ENCODE measurements at regions not wholly inside any gene's neighbourhood (a gene's known extent, or its start where the extent isn't known, plus 50 kb on each side); places are given as distances from the start of the nearest gene placed in this dataset.

GRCh38 chr22:27627444-27627833 is 174.1 kb downstream of the MN1 start:
- Mint-ChIP-seq H3K27ac (ENCODE audit: unreplicated experiment) (no peak overlapping the region), H3K36me3 (ENCODE audit: low read depth, unreplicated experiment) (no peaks in the 10 kb centered on the region), H3K4me3 (ENCODE audit: unreplicated experiment) (no peak overlapping the region), H3K27me3 (ENCODE audit: low read depth, unreplicated experiment) (no peaks in the 10 kb centered on the region), H3K9me3 (ENCODE audit: unreplicated experiment) (peaks cover 4% of the 10 kb centered on the region), H3K4me1 (ENCODE audit: low read depth, unreplicated experiment) (peaks cover 9% of the 10 kb centered on the region)
- H3K27me3 ChIP-seq (ENCODE audit: insufficient read depth, low read length), result no peaks in the 10 kb centered on the region
- H3K4me2 ChIP-seq (ENCODE audit: low read length), result no peak overlapping the region
- no peaks in the 10 kb centered on the region for H3K79me2 ChIP-seq (ENCODE audit: insufficient read depth, low read length)
- FAIRE-seq (no peak), DNase-seq (ENCODE audit: low read depth) (no peak)
- H3K9me3 ChIP-seq (ENCODE audit: insufficient read depth, low read depth, low read length), result no peaks in the 10 kb centered on the region
- no peaks in the 10 kb centered on the region for H3K4me1 ChIP-seq (ENCODE audit: insufficient read depth, low read length)
- H3K4me3 ChIP-seq (ENCODE audit: insufficient read depth, low read depth, low read length), result no peak overlapping the region
- H3K9ac ChIP-seq (ENCODE audit: low read length), result no peak overlapping the region
- H3K36me3 ChIP-seq (ENCODE audit: insufficient read depth, low read length), result no peaks in the 10 kb centered on the region
- H3K27ac ChIP-seq (ENCODE audit: low read depth, low read length), result no peak overlapping the region
- no peak overlapping the region for H2AFZ ChIP-seq (ENCODE audit: low read depth, low read length)
- H4K20me1 ChIP-seq (ENCODE audit: insufficient read depth, low read length), result no peaks in the 10 kb centered on the region
- TF ChIP-seq CTCF (IDR thresholded peaks at IDR 0.05; ENCODE audit: insufficient read depth, low read depth, low read length) (no peak), EZH2 (IDR thresholded peaks at IDR 0.05; ENCODE audit: insufficient read depth, low read length) (no peak)

GRCh38 chr22:27627901-27628300 is 173.7 kb downstream of the MN1 start:
- H3K4me3 ChIP-seq (ENCODE audit: insufficient read depth, low read depth, low read length), result no peak overlapping the region
- H4K20me1 ChIP-seq (ENCODE audit: insufficient read depth, low read length), result no peaks in the 10 kb centered on the region
- FAIRE-seq (no peak), DNase-seq (ENCODE audit: low read depth) (no peak)
- no peak overlapping the region for H3K27ac Mint-ChIP-seq (ENCODE audit: unreplicated experiment)
- no peaks in the 10 kb centered on the region for H3K9me3 ChIP-seq (ENCODE audit: insufficient read depth, low read depth, low read length)
- no peaks in the 10 kb centered on the region for H3K79me2 ChIP-seq (ENCODE audit: insufficient read depth, low read length)
- H3K36me3 ChIP-seq (ENCODE audit: insufficient read depth, low read length), result no peaks in the 10 kb centered on the region
- H3K27ac ChIP-seq (ENCODE audit: low read depth, low read length), result no peak overlapping the region
- no peak overlapping the region for H3K4me3 Mint-ChIP-seq (ENCODE audit: unreplicated experiment)
- TF ChIP-seq CTCF (IDR thresholded peaks at IDR 0.05; ENCODE audit: insufficient read depth, low read depth, low read length) (no peak), EZH2 (IDR thresholded peaks at IDR 0.05; ENCODE audit: insufficient read depth, low read length) (no peak)
- H3K4me1 Mint-ChIP-seq (ENCODE audit: low read depth, unreplicated experiment), result peaks cover 9% of the 10 kb centered on the region
- no peak overlapping the region for H2AFZ ChIP-seq (ENCODE audit: low read depth, low read length)
- H3K27me3 Mint-ChIP-seq (ENCODE audit: low read depth, unreplicated experiment), result no peaks in the 10 kb centered on the region
- peaks cover 2% of the 10 kb centered on the region for H3K27me3 ChIP-seq (ENCODE audit: insufficient read depth, low read length)
- no peaks in the 10 kb centered on the region for H3K4me1 ChIP-seq (ENCODE audit: insufficient read depth, low read length)
- H3K9ac ChIP-seq (ENCODE audit: low read length), result no peak overlapping the region
- peaks cover 4% of the 10 kb centered on the region for H3K9me3 Mint-ChIP-seq (ENCODE audit: unreplicated experiment)
- no peaks in the 10 kb centered on the region for H3K36me3 Mint-ChIP-seq (ENCODE audit: low read depth, unreplicated experiment)
- no peak overlapping the region for H3K4me2 ChIP-seq (ENCODE audit: low read length)

- no peak overlapping the region for H3K27ac Mint-ChIP-seq (ENCODE audit: unreplicated experiment)
- Histone ChIP-seq H3K4me3 (ENCODE audit: insufficient read depth, low read depth, low read length) (no peak overlapping the region), H3K9ac (ENCODE audit: low read length) (no peak overlapping the region), H3K4me2 (ENCODE audit: low read length) (no peak overlapping the region), H2AFZ (ENCODE audit: low read depth, low read length) (no peak overlapping the region), H3K27me3 (ENCODE audit: insufficient read depth, low read length) (peaks cover 2% of the 10 kb centered on the region), H3K36me3 (ENCODE audit: insufficient read depth, low read length) (no peaks in the 10 kb centered on the region), H3K79me2 (ENCODE audit: insufficient read depth, low read length) (no peaks in the 10 kb centered on the region), H3K4me1 (ENCODE audit: insufficient read depth, low read length) (no peaks in the 10 kb centered on the region), H4K20me1 (ENCODE audit: insufficient read depth, low read length) (no peaks in the 10 kb centered on the region), H3K9me3 (ENCODE audit: insufficient read depth, low read depth, low read length) (no peaks in the 10 kb centered on the region), H3K27ac (ENCODE audit: low read depth, low read length) (no peak overlapping the region)
- H3K9me3 Mint-ChIP-seq (ENCODE audit: unreplicated experiment), result peaks cover 4% of the 10 kb centered on the region
- DNase-seq (ENCODE audit: low read depth), result no peak
- no peaks in the 10 kb centered on the region for H3K36me3 Mint-ChIP-seq (ENCODE audit: low read depth, unreplicated experiment)
- H3K4me1 Mint-ChIP-seq (ENCODE audit: low read depth, unreplicated experiment), result peaks cover 9% of the 10 kb centered on the region
- no peak for TF ChIP-seq CTCF (IDR thresholded peaks at IDR 0.05; ENCODE audit: insufficient read depth, low read depth, low read length)
- TF ChIP-seq EZH2 (IDR thresholded peaks at IDR 0.05; ENCODE audit: insufficient read depth, low read length), result no peak
- FAIRE-seq, result no peak
- peaks cover under 1% of the 10 kb centered on the region for H3K27me3 Mint-ChIP-seq (ENCODE audit: low read depth, unreplicated experiment)
- no peak overlapping the region for H3K4me3 Mint-ChIP-seq (ENCODE audit: unreplicated experiment)
These were observed 173.2 kb downstream of the MN1 start for GRCh38 chr22:27628341-27628740.

All from astrocyte (in vitro differentiated cells and primary cell).